NK-92 (cell line): ENCODE measurements at regions not wholly inside any gene's neighbourhood (a gene's known extent, or its start where the extent isn't known, plus 50 kb on each side); places are given as distances from the start of the nearest gene placed in this dataset.
"Not testable (repeated sequence)": the region's sequence is repeated elsewhere in the genome, so short reads cannot be mapped to it uniquely, and the experiment has no call there.

Source experiments
- DNase-seq: peaks from one replicate; lab custom pipeline; 2025; ENCODE audit not compliant: unreplicated experiment; lab: John Stamatoyannopoulos, UW

GRCh38 chr1:238672262-238672661 lies 714.1 kb upstream of the CHRM3 start:
- DNase-seq = no peak

- DNase-seq = no peak
Measured at GRCh38 chr1:238664139-238664538, 722.2 kb upstream of the CHRM3 start.

DNA sequence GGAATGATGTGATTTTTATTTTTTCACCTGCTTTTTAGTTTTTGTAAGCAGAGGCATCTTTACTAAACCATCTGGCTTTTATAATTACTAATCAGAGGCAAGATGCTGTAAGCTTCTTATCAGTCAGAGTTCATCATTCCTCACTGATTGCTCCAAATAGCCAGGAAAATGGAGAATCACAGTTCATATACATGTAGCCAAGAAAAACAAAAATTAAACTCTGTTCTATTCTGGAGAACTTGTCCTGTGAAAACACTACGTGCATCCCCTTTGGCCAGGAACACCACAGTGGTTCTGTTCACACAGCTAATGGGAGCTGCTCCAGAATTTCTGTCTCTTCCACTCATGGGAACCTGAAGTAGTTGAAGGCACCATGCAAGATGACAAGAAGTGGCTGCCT lies 725.5 kb upstream of the CHRM3 start:
- DNase-seq = no peak

GRCh38 chr1:238658763-238659162 lies 727.6 kb upstream of the CHRM3 start:
- DNase-seq = no peak

DNA sequence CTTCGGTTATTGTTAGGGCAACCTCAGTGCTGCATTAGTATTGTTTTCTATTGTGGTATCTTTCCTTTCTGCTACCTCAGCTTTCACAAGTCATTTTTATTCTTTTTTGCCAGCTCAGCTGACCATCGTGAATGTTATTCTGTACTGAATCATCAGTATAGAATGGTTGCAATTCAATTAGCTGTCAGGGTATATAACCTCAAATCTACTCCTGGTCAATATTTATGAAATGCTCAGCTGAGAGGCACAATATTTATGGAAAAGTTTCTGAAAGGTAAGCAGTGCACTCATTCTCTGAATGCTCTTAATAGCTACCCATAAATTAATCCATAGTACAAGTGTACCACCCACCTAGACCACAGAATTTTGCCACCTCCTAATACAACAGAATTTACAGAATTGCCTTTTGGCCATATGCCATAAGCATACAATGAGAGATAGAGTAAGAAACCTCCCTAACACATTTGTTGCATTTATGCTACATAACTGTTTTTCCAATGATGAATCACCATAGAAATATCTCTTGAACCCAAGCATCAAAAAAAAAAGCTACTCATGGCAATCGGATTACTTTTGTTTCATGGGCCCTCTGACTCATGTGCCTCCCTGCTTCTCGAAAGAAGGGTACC lies 732.6 kb upstream of the CHRM3 start:
- DNase-seq = no peak

DNA sequence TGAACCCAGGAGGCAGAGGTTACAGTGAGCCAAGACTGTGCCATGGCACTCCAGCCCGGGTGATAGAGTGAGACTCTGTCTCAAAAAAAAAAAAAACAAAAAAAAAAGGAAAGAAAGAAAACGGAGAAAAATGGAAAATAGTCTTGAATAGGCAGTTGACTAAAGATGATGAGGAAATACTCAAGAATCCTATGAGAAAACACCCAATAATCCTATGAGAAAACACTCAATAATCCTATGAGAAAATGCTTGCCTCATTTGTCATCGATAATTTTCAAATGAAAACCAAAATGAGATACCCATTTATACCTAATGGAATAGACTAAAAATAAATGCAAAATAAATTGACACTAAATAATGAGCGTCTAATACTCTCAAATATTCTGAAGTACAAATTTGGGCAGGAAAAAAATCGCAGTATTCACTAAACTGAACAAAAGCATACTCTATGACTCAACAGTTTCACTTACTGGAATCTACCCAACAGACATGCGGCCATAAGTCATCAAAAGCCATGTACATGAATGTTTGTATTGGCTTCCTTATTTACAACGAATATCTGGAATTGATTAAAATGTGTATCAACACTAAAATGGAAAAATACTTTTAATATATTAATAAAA lies 733.9 kb upstream of the CHRM3 start:
- DNase-seq = no peak

- DNase-seq = no peak
Measured at GRCh38 chr1:238649200-238649599, 737.2 kb upstream of the CHRM3 start.

- DNase-seq = no peak
Measured at GRCh38 chr1:238648751-238649150, 737.6 kb upstream of the CHRM3 start.

- no peak for DNase-seq
Measured at GRCh38 chr1:238648296-238648695, 738.1 kb upstream of the CHRM3 start.

DNA sequence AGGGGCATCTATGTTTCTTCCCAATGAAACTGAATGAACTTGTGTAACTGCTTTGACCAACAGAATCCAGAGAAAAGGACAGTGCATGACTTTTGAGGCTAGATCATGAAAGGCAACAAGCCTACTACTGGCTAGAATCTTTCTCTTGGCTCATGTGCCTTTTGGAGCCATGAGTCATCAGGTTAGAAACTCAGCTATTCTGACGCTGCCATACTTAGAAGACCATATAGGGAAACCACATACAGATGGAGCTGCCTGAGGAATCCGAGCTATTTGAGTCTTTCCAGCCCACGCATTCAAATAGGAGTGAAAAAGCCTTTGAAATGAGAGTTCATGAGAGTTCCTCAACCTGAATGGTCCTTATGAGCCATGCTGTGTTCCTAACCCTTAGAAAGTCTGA lies 738.5 kb upstream of the CHRM3 start:
- no peak for DNase-seq

- no peak for DNase-seq
Measured at GRCh38 chr1:238642231-238642630, 744.1 kb upstream of the CHRM3 start.

- no peak for DNase-seq
Measured at GRCh38 chr1:238639861-238640260, 746.5 kb upstream of the CHRM3 start.

- no peak for DNase-seq
Measured at GRCh38 chr1:238628110-238628509, 737.4 kb upstream of the ZP4 start.

- no peak for DNase-seq
Measured at GRCh38 chr1:238624776-238625175, 734.1 kb upstream of the ZP4 start.

- no peak for DNase-seq
Measured at GRCh38 chr1:238621405-238621804, 730.7 kb upstream of the ZP4 start.

- no peak for DNase-seq
Measured at GRCh38 chr1:238619652-238620051, 728.9 kb upstream of the ZP4 start.

DNA sequence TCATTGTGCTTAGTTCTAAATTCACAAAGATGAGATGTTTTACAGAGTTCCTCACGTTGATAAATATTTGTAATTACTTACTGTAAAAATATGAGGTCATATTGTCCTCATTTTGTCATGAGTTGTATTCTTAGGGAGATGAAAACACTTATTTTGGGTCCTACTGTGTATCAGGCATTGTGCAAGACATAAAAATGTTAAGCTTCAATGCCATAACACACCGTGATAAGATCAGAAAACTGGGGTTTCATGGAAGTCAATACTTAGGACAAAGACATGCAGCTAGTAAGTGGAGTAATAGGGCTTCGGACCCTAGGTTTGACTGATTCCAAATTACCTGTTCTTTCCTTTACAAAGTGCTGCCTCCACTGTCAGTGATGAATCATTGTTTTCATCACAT lies 720.7 kb upstream of the ZP4 start:
- DNase-seq = no peak

- no peak for DNase-seq
Measured at GRCh38 chr1:238608144-238608543, 717.4 kb upstream of the ZP4 start.

DNA sequence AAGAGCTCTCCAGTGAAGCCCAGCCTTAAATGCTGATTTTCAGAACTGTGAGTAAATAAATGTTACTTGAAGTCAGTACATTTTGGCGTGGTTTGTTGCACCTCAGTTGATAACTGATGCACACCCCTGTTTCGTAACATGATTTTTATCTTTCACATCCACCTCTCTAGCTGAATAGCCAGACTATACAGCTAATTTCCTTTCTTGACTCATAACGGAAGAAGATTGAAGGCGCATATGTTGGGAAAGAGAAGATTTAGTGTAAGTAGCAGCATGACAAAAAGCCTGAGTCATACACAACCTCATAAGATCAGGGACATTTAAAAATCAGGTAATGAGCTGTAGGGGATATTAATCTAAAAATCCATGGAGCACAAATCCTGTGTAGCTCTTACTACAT lies 716.2 kb upstream of the ZP4 start:
- no peak for DNase-seq

GRCh38 chr1:238606457-238606856 lies 715.7 kb upstream of the ZP4 start:
- no peak for DNase-seq

DNA sequence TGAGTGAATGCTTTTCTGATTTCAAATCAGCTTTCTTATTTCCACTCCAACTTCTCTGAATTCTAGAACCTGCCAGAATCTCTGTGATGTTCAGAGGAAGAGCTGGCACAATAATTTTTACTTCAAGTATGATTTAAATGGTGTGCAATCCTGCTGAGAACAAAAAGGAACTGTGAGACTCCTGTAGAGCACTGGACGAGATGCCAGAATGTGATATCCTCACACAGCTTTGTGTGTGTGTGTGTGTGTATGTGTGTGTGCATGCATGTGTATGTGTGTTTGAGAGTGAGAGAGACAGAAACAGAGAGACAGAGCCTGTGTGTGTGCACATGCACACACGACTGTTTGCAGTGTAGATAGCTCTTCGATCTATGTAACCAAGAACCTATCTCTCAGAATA lies 713.6 kb upstream of the ZP4 start:
- no peak for DNase-seq

GRCh38 chr1:238601604-238602003 lies 710.9 kb upstream of the ZP4 start:
- not testable (repeated sequence) for DNase-seq

GRCh38 chr1:238596703-238597102 lies 706.0 kb upstream of the ZP4 start:
- no peak for DNase-seq
